HK-2 (cell line): ENCODE measurements at regions not wholly inside any gene's neighbourhood (a gene's known extent, or its start where the extent isn't known, plus 50 kb on each side); places are given as distances from the start of the nearest gene placed in this dataset.
"Not testable (repeated sequence)": the region's sequence is repeated elsewhere in the genome, so short reads cannot be mapped to it uniquely, and the experiment has no call there.

Source experiments
- DNase-seq: peaks from one replicate; pipeline ENCODE4 v3.0.0-alpha.2; 2018; ENCODE audit not compliant: unreplicated experiment

DNA sequence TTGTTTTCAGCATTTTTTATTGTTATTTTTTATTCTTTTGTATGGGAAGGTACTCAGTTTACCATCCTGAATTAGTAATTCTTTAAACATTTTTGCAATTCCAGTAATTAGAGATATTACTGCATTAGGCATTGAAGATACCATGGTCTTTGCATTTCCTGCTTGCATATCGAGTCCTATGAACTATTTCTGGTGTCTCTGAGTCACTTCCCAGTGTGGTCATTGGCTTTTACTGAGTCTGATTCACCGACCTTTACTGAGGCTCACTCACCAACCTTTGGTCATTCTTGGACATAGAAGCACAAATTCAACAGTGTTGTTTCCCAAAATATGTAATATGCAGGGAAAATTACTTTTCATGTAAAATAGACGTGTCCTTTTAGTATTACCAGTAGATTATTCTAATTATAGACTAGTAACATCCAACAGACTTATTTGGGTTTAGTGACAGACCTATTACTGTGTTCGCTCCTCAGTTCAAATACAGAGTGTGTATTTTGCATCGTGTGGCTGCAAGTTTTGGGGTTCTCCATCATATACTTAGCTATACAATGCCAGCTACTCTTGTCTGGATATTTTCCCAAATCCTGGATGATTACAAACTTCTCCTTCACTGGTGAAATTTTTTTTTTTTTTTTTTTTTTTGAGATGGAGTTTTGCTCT, 180.7 kb upstream of the PRSS1 start:
- no peak for DNase-seq

DNA sequence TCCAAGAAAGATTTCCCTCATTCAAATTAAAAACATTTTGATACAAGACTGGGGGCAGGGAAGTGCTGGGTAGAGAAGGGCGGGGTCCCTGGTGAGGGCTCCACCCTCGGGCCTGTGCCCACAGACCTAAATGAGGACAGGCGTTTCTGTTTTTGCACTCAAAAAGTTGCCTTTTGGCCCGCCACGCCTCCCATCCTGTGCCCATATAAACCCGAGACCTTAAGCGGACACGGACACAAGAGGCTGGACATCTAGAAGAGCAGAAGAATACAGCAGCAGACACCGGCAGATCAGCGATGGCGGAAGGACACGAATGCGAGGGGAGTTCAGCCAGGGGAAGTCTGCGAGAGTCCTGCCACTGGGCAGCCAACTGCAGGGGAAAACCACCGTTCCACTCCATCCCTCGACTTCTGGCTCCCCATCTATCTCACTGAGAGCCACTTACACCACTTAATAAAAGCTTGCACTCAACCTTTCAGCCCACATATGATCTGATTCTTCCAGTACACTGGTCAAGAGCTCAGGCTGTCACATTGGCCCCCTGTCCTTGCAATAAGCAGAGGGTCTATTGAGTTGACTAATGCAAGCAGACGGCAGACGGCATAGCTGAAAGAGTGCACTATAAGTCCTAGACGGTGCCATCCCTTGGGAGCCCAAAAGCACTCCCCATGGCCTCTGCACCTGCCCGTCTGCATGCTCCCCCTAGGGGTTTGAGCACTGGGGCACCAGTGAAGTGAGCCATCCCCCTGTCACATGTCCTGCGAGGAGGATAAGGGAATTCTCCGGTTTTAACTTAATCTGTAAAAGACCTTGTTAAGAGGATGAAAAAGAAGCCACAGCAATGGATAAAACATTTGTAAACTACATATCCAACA, 181.8 kb upstream of the PRSS1 start:
- no peak for DNase-seq

DNA sequence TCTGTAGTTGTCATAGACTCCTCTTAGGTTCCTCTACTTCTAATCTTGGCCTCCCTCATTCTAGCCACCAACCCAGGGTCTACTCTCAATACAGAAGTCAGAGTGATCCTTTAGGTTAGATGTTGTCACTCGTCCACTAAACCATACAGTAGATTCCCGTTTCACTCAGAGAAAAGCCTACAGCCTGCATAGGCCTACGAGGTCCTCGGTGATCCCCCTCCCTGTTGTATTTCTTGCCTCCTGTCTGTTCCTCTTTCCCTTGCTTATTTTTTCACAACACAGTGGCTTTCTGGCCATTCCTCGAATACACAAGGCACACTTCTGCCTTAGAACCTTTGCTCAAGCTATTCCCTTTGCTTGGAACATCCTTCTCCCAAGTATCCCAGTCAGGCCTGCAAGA, 183.0 kb upstream of the PRSS1 start:
- no peak for DNase-seq

DNA sequence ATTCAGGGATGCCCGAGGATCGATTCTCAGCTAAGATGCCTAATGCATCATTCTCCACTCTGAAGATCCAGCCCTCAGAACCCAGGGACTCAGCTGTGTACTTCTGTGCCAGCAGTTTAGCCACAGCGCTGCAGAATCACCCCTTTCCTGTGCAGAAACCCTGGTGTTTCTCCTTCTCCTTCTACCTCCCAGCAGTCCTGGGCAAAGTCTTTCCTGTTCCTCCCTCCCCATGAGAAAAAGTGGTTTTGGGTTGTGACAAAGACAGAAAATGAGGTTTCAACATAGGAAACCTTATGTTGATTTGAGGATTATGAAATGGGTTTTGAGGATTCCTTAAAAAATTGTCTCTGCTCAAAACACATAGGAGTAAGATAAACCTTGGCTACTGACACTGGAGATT, 185.1 kb upstream of the PRSS1 start:
- not testable (repeated sequence) for DNase-seq

DNA sequence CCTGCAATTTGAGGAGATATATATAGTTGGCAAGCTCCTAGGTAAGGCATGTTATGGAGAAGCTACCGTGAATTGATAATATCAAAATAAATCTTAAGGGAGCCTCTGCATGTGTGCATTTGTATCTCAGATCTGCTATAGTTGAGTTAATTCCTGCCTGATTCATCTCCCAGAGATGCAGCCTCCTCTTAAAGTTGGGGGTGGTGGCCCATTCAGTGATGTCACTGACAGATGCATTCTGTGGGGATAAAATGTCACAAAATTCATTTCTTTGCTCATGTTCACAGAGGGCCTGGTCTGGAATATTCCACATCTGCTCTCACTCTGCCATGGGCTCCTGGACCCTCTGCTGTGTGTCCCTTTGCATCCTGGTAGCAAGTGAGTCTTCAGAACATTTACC, 185.8 kb upstream of the PRSS1 start:
- DNase-seq, result no peak

DNA sequence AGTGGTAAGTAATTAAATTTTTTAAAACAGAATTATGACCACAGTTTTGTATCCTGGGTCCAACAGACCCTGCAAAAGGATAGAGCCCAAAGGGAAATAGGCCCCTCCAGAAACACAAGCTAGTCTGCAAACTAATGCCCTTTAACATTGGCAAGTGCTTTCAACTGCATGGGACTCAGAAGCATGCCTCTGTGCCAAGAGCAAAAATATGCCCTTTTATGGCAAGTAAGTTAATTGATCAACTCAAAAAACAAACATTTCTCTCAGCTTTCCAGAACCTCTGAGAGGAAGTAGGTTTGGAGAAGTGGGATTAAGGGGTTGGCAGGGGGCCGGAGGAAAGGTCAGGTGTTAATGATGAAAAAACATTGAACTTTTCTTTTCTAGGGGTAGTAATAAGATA, 186.6 kb upstream of the PRSS1 start:
- DNase-seq, result no peak

DNA sequence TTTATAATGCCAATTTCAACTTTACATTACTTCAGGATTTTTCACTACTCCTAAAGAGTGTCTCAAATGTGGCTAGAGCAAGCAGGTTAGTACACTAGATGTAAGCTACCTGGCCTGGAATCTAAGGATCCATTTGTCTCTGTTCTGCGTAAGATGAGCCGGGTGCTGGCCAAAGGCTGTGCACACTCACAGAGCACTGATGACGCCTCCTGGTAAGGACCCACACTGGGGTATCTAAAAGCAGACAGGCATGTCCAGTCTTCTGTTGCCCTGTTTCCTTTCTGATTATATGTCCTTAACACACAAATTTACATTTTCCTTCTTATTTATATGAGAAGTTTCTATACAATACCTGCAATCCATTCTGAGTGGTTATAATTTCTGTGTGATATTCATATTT, 187.9 kb upstream of the PRSS1 start:
- DNase-seq, result not testable (repeated sequence)

DNA sequence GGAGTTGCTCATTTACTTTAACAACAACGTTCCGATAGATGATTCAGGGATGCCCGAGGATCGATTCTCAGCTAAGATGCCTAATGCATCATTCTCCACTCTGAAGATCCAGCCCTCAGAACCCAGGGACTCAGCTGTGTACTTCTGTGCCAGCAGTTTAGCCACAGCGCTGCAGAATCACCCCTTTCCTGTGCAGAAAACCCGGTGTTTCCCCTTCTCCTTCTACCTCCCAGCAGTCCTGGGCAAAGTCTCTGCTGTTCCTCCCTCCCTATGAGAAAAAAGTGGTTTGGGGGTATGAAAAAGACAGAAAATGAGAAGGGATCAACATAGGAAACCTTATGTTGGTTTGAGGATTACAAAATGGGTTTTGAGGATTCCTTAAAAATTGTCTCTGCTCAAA, 188.5 kb upstream of the PRSS1 start:
- DNase-seq, result not testable (repeated sequence)

DNA sequence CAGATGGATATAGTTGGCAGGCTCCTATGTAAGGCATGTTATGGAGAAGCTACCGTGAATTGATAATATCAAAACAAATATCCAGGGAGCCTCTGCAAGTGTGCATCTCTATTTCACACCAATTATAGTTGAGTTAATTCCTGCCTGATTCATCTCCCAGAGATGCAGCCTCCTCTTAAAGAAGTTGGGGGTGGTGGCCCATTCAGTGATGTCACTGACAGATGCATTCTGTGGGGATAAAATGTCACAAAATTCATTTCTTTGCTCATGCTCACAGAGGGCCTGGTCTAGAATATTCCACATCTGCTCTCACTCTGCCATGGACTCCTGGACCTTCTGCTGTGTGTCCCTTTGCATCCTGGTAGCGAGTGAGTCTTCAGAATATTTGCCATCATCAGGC, 189.1 kb upstream of the PRSS1 start:
- no peak for DNase-seq

DNA sequence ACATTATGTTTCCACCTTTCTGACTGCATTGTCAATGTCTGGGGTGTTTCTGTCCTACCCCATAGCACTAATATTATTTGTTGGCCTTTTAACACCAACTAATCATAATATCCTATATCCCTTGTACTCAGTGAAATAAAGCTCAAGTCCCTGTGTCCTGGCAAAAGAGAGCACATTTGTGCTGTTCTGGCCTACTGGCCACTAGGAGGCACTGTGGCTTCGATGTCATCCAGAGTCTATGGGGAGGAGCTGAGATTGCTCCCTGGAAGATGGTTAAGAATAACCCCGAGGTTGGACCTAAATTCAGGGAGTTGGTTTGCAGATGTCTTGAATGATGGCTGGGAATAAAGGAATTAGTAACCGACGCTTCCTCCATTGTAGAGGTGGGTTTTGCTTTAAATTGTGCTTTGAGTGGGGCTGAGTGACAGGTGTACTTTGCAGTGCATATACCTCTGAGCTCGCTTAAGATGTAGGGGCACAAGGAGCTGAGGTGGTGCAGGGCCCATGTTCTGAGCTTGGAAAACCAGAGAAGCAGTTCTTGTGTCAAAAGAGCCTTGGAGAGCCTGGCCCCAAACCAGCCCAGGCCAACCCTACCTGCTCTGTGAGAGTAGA, 191.2 kb upstream of the PRSS1 start:
- DNase-seq, result peak; percentile 22

DNA sequence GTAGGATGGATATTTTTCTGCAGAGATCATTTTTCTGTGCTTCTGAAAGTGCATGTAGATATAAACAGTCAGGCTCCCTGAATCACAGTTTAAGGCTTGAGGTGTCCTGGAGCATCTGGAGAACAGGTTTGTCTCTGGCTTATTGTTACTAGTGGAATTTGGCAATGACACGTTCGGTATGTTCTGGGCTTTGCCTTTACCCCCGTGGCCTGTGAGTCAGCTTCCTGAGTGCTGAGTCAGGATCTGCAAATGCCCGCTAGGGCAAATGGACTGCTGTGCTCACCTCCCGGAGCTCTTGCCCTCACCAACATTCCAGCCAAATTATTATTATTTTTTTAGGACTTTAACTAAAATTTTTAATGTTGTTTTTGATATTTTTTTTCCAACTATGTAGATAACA, 192.5 kb upstream of the PRSS1 start:
- DNase-seq, result peak; percentile 87

DNA sequence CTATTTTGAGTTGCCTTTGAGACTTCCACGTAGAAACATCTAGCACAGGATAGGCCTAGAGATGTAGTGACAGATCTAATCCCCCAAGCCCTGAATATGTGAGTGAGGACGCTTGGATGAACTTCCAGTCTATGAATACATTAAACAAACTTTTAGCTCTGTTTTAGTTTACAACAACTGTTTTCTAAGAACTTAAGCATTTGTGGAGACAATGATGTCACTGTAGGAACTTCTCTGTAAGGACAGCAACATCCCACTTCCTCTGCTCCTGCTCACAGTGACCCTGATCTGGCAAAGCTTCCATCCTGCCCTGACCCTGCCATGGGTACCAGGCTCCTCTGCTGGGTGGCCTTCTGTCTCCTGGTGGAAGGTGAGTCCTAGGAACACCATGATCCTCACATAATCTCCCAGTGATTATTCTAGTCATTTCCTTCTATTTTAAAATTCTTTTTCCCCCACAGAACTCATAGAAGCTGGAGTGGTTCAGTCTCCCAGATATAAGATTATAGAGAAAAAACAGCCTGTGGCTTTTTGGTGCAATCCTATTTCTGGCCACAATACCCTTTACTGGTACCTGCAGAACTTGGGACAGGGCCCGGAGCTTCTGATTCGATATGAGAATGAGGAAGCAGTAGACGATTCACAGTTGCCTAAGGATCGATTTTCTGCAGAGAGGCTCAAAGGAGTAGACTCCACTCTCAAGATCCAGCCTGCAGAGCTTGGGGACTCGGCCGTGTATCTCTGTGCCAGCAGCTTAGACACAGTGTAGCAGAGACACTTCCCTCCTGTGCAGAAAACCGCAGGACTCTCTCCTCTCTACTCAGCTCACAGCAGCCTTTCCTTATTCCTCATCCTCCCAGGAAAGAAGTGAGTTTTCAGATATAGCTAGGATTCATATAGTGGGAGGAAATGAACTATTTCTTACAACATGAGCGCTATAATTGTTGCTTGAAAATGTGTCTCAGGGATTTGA, 194.4 kb upstream of the PRSS1 start:
- DNase-seq, result no peak

DNA sequence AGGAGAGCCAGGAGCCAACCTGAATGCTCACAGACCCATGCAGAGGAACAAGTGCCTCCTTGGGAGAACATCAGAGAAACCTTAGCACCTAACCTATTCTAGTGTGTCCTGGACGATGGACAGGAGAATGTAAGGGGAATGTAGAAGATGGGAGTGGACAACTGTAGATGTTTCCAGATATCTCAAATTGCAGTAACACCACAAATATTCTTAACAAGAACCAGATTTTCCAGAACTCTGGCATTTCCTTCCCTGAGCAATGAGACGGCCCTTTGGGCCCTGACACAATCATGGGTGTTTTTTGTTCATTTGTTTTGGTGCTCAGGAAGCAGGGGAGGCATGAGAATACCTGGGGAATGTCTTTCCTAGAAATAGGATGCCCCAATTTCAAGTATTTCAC, 196.1 kb upstream of the PRSS1 start:
- no peak for DNase-seq

DNA sequence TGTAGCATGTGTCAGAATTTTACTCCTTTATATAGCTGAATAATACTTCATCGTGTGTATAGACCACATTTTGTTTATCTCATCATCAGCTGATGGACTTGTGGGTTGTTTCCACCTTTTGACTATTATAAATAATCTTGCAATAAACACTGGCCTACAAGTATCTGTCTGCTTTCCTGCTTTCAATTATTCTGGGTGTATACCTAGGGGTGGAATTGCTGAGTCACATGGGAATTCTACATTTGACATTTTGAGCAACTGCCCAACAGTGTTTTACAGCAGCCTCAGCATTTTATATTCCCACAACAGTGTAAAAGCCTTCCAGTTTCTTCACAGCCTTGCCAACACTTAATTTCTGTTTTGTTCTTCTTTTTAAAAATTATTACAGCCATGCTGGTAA, 200.3 kb upstream of the PRSS1 start:
- DNase-seq, result no peak

DNA sequence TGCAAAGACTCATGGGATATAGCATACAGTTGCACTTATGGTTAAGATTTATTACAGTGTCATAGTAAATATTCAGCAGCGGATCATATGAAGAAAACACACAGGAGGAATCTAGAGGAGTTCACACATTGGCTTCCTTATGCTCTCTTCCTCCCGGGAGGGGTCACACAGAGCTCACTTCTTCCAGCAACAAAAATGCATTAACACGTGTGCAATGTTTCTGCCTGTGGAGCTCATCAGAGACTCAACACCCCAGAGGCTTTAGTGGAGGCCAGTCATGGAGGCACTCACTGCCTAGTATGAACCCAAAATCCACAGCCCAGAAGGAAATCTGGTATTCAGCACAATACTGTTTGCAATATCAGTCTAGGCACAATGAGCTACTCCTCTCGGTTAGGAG, 202.8 kb upstream of the PRSS1 start:
- no peak for DNase-seq

DNA sequence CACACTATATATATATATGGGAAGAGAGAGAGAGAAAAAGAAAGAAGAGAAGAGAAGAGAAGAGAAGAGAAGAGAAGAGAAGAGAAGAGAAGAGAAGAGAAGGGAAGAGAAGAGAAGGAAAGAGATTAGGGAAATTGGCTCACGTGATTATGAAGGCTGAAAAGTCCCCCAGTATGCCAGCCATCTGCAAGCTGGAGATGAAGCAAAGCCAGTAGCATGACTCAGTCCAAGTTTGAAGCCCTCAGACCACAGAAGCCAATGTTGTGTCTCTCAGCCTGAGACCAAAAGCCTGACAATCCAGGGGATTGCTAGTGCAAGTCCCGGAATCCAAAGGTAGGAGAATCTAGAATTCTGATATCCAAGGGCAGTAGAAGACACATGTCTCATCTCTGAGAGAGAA, 206.3 kb upstream of the PRSS1 start:
- no peak for DNase-seq

DNA sequence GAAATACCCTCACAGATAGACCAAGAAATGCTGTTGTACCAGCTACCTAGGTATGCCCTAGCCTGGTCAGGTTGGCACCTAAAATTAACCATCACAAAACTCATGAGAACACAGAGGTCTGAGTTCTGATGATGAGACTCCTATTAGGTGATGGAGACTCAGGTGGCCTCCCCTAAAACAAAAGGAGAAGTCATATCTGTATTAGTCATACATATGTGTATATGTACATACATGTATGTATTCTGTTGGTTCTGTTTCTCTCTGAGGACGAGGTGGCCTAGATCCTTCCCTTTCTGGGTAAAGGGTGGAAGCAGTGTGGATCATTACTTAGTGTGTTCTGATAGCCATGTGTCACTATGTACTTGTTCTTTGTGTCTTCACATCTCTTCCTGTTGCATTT, 207.2 kb upstream of the PRSS1 start:
- DNase-seq, result no peak

DNA sequence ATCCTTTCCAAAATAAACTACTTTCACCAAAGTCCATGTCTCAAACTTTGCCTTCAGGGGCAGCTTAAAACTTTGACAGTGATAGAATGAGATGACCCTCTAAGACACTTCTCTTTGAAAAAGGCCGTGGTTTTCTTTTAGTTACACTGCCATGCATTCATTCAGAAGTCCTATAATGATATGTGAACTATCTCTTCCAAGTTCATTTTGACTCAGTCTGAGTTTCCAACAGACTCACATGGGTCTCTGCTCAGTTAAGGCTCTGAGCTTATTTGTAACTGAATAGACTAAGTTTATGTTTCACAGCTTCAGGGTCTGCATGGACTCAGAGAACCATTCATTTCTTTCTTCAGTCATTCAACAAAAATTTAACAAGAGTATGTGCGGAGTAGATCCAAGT, 208.9 kb upstream of the PRSS1 start:
- DNase-seq, result no peak

DNA sequence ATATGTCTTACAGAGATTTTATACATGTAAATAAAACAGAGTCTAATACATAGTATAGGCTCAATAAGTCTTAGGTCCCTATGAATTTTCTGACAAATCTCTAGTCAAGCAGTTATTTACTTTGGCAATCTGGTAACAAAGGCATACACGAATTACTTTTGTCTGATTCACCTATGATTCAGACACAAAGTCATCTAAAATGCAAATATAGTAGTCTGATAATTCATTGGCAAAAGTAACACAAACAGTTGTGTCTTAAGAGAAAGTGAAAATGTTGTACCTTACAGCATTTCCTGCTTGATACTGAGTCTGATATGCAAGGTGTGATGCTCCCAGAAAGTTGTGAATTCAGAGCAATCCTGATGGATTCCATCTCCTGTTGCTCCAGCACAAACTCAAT, 209.4 kb upstream of the PRSS1 start:
- no peak for DNase-seq

DNA sequence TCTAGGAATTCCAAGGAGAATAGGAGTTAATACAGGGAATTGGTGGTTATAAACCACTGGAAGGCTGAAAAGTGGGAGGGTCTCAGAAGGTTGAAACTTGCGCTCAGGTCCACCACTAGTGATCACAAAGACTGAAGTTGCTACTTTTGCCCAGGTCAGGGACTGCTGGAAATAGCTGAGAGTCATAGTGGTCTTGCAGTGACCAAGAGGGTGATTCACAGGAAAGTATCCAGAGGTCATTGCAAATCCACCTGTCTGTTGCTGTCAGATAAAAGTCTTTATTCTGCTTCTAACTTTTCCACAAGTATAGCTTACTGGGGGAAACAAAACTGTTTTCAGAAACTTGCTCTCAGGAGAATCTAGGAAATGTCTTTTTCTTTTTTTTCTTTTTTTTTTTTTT, 211.5 kb upstream of the PRSS1 start:
- no peak for DNase-seq

DNA sequence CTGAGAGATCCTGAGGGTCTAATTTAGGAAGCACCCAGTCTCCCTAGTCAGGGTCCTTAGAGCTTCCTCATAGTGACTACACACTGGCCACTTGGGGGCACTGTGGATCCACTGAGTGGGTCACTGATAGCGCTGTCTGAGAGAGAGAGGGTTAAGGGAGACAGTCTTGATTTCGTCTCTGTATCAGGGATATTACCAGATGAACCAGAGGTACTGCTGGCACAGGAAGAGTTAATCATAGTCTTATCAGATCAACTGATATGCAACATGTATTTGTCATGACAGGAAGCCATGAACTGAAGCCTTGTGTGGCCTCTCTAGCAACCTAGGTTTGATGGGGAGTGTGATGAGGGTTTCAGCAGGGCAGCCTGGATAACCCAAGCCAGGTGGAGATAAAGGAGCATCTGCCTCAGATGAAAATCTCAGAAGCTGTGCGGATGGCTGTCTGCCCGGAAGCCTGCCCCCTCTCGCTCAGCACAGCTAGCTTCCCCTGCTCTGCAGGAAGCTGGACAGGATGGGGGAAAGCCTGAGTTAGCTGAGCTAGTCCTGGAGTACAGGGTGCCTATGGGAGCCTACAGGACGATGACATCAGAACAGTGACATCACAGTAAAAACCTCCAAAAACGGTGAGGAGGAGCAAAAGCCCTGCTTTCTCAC, 214.0 kb upstream of the PRSS1 start:
- peak; percentile 70 for DNase-seq
